HG03103 (cell line): ENCODE measurements at regions not wholly inside any gene's neighbourhood (a gene's known extent, or its start where the extent isn't known, plus 50 kb on each side); places are given as distances from the start of the nearest gene placed in this dataset.

ENCODE experiments used
- ATAC-seq: cut with Tn5 transposase; IDR thresholded peaks from one replicate; pipeline ENCODE4 v1.9.1; 2021; ENCODE audit warnings: low read depth; ENCODE audit not compliant: unreplicated experiment

DNA sequence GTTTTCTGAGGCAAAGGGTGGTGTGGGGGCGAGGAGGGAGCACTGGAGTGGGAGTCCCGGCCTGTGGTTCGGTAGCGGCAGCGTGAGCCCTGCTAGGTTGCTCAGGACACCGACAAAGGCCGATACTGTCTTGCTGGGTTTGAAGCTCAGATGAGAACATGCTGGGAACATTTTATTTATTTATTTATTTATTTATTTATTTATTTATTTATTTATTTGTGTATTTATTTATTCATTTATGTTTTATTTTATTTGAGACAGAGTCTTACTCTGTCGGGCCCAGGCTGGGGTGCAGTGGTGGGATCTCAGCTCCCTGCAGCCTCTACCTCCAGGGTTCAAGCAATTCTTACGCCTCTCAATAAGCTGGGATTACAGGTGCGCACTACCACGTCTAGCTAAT, 117.9 kb upstream of the GSE1 start:
- no peak for ATAC-seq

DNA sequence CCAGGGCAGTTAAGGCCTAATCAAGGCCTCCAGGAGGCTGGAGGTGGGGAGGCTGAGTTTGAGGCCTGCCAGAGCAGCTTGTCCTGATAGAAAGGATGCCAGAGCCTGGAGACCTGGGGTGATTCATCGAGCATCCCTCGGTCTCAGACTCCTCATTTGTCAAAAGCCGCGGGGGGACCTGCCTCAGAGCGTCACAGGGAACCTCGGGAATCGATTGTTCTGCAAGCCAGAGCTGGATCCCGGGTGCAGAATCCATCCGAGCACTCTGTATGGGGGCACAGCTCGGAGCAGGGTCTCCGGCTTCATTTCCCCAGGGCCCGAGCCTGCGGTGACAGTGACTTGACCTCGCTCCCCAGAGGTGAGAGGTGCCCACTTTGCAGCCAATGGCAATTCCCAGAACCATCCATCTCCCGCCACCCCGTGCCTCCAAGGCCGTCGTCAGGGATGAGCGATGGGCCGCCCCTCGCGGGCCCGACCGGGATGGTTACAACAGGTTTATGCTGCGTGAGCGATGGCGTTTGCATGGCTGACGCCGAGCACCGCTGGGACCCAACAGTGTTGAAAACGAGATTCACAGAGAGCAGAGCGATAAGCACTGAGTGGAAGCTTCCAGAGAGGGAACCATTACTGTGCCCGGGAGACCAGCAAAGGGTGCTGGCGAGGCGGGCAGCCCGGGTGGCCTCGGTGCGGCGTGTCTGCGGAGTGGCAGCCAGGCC, 117.1 kb upstream of the GSE1 start:
- ATAC-seq = no peak

DNA sequence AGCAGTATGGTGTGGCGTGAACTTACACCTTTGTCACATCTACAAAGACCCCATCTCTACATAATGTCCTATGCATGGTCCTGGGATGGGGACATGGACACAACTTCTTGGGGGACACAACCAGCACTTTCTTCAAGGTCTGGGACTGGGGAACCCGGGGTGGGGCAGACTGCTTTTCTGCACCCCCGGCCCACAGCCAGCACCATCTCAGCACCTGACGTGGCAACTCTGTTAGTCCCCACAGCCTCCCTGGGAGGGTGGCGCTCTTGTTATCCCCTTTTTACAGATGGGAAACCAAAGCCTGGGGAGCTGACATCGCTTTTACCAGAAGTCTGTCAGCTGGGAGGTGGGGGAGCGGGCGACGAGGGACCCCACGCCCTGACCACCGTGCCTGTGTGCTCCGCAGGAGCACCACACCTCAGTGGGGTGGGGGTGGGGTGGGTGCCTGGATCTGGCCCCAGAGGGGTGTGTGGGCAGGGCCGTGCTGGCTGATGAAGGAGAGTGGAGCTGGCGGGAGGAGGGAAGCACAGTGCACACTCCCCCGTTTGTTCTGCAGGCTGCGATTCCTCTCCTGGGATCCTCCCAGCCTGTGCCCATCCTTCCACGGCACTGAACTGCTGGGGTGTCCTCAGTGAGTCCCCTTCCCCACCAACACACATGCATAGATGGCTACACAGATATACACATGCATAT, 115.4 kb upstream of the GSE1 start:
- no peak for ATAC-seq

DNA sequence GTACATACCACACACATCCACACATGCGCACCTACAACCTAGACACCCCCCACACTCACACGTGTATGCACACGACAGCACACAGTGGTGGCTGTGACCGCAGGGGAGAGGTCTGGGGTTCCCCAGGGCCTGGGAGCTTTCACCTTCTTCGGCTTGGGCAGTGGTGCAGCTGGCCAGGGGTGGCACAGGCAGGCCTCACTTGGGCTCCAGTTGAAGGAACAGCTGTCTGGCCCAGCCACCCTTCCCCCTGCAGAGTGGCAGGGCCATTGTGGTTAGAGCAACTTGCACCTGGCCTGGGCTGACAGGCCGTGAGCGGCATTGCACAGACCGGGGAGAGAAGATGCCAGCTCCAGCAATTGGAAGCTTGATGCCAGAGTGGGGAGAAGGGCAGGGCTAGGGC, 114.5 kb upstream of the GSE1 start:
- no peak for ATAC-seq

DNA sequence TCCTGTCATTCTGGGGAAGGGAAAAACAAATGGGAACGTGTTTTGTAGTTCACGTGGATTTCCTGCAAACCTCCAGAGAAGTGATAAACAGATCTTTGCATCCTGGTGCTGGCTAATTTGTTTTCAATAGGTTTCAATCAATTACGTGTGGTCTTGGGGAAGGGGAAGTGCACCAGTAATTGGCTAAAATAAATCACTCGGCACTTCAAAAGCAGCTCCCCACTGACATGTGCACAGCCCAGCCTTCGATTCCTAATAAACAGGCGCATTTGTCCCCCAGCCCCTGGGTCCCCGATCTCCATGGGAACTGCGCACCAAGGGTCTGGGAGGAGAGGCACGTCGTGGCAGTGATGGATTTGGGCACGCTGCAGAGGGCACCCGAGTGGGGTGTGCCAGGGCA, 112.9 kb upstream of the GSE1 start:
- ATAC-seq = no peak

DNA sequence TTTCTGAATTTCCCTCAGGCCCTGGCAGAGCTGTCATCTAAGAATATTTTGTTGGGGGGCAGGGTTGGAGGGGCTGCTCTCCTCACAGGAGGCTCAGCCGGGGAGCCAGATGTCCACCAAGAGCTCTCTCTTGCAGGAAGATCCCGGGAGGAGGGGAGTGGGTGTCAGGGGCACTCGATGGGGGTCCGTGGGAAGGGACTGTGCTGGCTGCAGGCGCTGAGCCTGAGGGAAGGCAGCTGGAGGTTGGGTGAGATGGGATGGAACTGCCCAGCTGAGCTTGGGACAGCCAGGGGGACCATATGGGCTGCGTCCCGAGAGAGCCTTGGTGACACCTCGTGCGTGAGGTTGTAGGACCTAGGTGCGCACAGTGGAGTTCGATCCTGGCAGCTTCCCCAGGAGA, 111.2 kb upstream of the GSE1 start:
- no peak for ATAC-seq

DNA sequence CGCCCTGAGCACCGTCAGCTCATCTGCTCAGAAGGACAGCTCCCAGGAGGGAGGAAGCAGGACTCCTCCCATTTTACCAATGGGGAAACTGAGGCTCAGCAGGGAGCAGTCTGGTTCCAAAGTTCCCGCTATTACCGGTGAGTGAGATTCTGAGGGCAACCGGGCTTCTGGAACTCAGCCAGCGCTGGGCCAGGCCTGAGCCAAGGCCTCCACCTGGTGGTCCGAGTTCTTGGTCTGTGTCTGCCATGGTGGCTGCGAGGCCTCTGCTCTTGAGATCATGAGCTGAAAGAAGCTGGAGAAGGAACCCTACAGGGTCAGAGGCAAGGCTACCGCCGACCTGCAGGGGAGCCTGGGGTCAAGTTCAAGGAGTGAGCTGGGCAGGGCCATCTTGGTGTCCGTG, 110.8 kb upstream of the GSE1 start:
- no peak for ATAC-seq

DNA sequence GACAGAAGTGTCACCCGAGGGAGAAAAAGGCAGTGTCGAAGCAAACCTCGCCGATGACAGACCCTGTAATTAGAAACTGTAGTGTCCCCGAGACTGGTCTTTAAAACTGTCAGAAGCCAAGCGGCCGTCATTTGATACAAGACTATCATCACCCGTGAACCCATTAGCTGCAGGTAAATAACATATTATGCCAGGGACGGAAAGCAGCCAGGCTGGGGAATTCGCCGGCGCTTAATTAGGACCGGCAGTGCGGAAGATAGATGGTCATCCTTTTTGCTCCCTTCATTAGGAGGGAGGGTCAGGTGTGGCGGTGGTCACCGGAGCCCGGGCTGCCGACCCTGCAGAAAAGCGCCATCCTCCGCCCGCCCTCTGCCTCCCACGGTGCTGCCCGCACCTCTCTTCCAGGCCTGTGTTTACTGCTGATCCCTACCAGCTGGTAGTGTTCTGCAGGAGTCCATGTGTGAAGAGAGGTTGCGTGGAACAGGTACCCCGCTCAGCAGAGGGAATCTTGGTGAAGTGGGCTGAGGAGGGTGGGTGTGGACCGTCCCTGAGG, 109.4 kb upstream of the GSE1 start:
- no peak for ATAC-seq

DNA sequence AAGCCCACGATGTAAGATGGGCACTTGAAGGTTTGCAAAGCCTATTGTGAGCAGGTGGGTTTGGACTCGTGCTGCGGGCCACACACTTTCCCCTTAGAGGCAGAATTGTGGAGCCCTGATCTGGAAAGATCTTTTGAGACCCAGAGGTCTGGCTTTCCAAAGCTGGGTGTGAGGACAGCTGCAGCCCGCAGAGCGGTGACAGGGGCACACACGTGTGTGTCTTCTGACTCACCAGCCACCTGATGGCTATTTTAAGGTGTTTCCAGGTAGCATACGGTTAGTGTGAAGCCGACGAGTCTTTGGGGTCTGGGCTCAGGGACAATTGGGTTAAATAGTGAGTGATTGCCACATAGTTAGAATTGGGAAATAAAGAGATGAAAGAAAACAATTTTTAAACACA, 108.9 kb upstream of the GSE1 start:
- no peak for ATAC-seq

DNA sequence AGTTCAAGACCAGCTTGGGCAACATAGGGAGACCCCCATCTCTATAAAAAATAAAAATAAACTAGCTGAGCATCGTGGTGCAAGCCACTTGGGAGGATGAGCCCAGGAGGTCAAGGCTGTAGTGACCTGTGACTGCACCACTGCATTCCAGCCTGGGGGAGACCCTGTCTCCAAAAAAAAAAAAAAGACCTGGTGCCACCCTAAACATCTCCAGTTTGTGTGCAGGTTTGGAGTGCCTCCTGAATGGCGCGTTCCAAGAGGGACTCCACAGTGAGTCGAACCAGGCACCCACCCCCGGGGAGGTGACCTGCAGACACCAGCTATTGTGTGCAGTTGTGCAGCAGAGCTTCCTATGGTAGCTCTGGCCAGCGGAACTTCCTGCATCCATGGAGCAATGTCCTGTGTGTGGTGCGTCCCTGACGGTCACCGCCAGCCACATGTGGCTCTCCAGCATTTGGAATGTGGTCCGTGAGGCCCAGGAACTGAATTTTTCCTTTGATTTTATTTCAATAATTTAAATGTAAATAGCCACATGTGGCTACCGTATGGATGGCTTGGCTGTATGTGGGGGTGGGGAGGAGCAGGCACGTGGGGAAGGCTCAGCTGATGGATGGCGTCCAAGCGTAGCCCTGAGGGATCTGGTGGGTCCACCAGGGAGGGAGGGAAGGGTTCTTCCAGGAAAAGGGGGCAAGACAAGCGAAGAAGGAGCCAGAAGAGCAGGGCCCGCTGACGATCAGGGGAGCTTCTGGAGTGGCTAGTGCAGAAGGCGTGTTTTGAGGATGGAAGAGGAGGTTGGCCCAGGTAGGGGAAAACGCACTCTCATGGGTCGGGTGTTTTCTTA, 107.1 kb upstream of the GSE1 start:
- ATAC-seq = no peak

DNA sequence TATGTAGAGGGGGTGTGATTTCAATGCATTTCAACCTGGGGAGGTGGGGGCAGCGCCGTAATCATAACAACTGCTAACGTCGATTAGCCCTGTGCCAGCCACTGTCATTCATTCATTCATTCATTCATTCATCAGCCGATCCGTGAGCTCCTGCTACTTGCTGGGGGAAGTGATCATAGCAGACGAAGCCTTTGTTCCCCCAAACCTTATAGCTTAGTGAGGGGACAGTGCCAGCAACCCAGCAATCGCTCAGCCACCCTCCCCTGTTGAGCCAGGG, 106.5 kb upstream of the GSE1 start:
- ATAC-seq = no peak

DNA sequence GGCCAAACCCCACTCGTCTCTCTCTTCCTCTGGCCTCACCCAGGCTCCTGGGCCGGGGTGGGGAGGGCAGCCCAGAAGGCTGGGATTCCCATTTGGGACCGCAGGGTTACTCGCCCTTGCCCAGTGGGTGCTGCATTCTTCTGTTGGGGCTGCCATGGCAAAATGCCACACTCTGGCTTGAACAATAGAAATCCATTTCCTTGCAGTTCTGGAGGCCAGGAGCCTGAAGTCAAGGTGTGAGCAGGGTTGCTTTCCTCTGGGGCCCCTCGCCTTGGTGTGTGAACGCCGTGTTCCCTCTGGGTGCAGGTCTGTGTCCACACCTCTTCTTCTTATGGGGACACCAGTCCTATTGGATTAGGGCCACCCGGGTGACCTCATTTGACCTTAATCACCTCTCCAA, 105.8 kb upstream of the GSE1 start:
- no peak for ATAC-seq

DNA sequence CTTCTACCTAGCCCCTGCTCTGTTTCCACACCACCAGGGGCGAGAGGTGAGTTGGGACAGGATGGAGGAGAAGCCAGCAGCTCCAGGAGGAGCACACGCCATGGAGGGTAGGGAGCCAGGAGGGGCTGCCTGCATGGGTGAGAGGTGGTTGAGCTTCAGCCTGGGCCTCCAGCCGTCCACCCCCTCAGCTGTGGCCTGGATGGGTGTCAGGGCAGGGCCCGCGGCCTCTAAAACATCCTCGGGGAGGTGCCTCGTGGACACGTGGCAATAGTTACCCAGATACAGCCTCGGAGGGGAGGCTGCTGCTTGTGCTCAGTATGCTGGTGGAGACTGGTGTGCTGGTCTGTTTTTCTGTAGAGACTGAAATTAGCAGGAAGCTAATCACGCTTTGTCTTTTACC, 104.7 kb upstream of the GSE1 start:
- ATAC-seq = no peak

DNA sequence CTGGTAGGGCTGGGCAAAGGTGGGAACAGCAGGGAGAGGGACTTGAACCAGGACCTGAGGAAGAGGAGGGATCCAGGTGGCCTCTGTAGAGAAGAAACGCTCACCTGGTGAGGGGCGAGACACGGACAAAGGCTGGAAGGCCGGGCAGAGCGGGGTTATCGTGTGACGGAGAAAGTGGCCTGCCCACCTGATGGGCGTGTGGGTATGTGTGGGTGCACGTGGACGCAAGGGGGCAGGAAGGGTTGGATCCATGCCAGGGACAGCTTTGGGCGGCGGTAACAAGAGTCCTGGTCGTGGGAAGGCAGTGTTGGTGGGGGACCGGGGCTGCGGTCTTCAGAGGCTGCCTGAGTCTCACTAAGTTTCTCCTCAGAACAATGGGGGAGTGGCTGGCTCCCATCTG, 104.1 kb upstream of the GSE1 start:
- ATAC-seq = no peak

DNA sequence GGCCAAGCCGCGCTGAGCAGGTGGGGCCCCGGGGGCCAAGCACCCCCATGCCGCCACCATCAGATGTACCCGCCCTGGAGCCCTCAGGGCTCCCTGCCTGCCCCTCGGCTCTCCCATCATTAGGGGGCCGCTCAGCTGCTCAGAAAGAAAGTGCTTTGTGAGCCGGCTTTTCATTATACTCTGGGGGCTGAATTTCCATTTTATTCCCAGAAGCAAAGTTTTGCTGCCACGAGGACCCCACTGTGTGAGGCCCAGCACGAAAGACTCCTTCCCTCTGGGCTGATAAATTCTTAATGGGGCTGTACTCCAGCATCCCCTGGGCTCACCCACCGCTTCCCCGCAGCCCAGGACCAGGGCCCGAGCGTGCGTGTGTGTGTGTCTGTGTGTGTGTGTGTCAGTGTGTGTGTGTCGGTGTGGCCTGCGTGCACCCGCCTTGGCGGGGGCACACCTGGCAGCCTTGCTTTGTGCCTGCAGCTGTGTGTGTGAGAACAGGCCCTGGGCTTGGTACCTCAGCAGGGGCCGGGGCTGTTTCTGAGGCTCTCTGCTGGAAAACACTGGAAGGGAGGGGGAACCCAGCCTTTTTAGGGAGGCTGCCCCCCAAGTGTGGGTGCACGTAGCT, 103.0 kb upstream of the GSE1 start:
- ATAC-seq = no peak

DNA sequence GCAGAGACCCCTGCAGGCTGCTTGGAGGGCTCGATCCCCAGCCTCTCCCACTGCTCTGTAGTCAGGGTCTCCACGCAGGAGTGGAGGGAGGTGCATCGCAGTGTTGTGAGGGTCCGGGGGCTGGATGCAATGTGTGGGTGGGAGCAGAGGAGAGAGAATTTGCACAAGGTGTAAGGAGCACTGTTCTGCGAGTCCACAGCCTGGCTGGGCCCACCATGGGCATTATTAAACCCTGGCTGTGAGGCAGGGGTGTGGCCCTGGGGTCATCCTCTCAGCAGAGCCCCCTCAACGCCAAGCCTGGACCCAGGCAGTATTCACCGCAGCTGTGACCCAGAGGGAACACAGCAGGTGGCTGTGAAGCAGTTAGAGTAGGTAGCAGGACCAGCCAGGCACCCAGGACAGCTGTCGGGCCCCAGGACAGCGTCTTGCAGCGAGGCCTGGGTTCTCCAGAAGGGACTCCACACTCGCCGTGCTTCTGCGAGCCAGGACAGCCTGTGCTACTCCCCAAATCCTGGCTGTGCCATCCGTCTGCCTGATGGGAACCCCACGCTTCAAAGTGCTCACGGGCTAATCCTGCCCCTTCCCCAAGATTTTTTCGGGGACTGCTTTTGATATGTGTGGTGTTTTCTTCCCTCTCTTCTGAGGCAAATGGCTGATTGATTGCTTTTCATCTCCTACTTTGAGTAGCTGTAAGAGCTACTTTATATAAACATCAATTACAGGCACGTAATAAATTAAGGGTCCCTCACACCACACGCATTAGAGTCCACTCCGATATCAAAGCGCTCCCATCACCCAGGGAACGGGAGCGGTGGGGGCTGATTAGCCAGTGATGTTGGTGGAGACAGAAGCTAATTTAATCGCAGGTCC, 100.9 kb upstream of the GSE1 start:
- no peak for ATAC-seq

DNA sequence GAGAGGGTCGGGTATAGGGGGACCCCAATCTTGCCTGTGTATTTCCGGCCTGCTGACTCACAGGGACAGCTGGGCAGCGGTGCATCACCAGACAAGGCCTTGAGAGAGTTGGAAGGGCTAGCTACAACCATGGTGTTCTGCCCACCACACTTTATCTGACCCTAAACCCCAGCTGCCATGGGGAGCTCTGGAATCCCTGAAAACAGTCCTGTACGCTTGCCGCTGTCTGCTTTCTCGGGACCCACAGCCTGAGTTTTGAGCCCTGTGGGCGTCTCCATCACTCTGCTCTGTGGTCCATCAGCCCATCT, 100.4 kb upstream of the GSE1 start:
- ATAC-seq = no peak

DNA sequence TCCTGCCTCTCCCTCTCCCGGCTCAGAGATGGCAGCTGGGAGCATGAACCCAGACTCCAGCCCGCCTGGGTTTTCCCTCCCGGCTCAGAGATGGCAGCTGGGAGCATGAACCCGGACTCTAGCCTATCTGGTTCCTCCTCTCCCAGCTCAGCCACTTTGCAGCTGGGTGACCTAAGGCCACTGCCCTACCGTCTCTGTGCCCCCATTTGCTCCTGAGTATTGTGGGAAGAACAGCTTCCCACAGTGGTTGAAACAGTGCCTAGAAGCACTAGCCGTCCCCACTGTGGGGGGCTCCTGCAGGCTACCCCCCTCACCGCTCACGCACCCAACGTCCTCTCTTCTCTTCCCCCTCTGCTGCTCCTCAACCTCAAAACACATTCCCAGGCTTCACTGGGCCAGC, 99.9 kb upstream of the GSE1 start:
- ATAC-seq = no peak

DNA sequence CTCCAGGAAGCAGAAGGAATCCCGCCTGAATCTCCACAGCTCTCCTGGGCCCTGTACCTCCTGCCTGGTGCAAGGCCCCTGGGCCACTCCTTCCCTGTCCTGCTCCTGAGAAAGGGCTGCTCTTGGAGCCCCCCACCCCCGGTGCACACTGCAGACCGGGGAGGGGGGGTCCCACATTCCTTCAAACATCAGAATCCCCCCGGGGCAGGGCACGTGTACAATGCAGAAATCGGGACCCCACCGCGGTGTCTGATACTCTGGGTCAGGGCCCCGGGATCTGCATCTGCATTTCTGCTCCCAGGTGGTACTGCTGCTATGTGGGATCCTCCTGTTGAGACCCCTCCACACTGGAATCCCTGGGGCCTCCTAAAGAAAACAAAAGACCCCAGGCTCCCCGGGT, 99.5 kb upstream of the GSE1 start:
- ATAC-seq = no peak

DNA sequence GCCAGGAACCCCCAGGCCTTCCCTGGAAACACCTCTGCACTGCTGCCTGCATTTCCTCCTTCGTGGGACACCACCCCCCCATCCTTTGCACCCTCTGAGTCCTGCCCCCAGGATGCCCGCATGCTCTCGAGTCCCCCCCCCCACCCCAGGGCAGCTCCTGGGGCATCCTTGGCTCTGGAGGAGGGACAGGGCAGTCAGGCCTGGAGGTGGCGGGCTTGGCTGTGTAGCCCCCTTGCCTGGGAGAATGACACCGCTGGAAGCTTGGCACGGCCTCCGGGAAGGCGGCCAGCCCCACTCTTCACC, 98.9 kb upstream of the GSE1 start:
- ATAC-seq = no peak
